ENCODE measurements at regions not wholly inside any gene's neighbourhood (a gene's known extent, or its start where the extent isn't known, plus 50 kb on each side); places are given as distances from the start of the nearest gene placed in this dataset.

DNA sequence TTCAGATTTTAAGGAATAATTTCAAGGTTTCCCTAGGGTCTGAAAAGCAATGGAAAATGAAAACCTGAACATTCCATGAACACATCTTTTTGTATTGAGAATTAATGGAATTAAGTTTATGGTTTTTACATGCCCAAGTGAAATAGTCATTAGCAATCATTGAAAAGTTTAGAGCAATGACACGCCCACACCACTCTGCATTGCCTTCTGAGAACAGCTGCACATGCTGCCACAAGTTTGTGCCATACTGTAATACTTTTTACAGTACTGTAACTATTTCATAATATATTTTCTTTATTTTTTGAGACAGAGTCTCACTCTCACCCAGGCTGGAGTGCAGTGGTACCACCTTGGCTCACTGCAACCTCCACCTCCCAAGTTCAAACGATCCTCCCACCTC lies 345.2 kb upstream of the PMFBP1 start:
- no peak overlapping the region for H3K4me3 ChIP-seq (replicated peaks in 1 of 2; ENCODE audit: low read depth in 2 of 2, low read length in 2 of 2)
- DNase-seq (ENCODE audit: low read depth in 2 of 2) = no peak
- TF ChIP-seq, protein P1, sequence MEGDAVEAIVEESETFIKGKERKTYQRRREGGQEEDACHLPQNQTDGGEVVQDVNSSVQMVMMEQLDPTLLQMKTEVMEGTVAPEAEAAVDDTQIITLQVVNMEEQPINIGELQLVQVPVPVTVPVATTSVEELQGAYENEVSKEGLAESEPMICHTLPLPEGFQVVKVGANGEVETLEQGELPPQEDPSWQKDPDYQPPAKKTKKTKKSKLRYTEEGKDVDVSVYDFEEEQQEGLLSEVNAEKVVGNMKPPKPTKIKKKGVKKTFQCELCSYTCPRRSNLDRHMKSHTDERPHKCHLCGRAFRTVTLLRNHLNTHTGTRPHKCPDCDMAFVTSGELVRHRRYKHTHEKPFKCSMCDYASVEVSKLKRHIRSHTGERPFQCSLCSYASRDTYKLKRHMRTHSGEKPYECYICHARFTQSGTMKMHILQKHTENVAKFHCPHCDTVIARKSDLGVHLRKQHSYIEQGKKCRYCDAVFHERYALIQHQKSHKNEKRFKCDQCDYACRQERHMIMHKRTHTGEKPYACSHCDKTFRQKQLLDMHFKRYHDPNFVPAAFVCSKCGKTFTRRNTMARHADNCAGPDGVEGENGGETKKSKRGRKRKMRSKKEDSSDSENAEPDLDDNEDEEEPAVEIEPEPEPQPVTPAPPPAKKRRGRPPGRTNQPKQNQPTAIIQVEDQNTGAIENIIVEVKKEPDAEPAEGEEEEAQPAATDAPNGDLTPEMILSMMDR (IDR thresholded peaks at IDR 0.05; ENCODE audit: low read depth, low read length) = no peak

DNA sequence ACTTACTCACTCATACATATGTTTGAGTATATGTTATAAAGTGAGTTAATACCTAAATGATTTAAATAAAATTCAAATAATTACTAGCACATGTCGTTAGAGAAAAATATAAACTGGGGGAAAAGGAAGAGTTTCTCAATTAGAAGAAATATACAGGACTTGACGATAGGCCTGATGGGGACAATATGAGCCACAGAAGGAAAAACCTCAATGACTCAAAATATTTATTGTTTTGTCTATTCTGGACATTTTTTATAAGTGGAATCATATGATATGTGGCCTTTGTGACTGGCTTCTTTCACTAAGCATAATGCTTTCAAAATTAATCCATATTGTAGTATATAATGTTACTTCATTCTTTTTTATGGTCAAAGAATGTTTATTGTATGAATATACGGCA lies 339.2 kb upstream of the PMFBP1 start:
- no peak for DNase-seq (ENCODE audit: low read depth in 2 of 2)
- TF ChIP-seq, protein P1 (IDR thresholded peaks at IDR 0.05; ENCODE audit: low read depth, low read length) = no peak
- no peak overlapping the region for H3K4me3 ChIP-seq (replicated peaks in 1 of 2; ENCODE audit: low read depth in 2 of 2, low read length in 2 of 2)

DNA sequence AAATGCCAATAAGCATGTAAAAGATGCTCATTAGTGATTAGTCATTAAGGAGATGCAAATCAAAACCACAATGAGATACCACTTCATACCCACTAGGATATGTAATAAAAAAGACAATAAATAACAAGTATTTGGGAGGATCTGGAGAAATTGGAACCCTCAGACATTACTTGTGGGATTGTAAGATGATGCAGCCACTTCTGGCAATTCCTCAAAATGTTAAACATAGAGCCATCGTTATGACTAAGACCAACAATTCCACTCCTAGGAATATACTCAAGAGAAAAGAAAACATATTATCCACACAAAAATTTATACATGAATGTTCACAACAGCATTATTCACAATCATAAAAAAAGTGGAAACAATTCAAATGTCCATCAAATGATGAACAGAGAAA lies 336.2 kb upstream of the PMFBP1 start:
- no peak overlapping the region for H3K4me3 ChIP-seq (replicated peaks in 1 of 2; ENCODE audit: low read depth in 2 of 2, low read length in 2 of 2)
- TF ChIP-seq, protein P1 (IDR thresholded peaks at IDR 0.05; ENCODE audit: low read depth, low read length) = no peak
- DNase-seq (ENCODE audit: low read depth in 2 of 2) = peak in 1 of 2 donors; percentile 65

DNA sequence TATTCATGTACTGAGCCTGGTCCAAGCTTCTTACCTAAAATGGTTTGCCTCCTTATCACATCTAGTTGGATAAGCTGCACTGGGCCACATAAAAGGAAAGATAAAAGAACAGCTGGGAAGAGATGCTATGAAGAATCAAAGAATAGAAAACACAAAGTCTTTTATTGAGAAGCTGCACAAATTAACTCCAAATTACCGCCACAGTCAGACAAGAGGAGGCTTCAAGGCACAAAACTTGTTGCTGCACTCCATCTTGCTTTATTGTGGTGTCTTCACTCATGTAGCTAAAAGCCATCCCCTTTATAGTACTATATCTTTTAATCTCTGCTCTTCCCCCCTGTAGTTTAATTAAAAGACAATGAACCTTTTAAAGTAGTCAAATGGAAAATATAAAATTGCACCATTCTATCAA lies 330.6 kb upstream of the PMFBP1 start:
- no peak for DNase-seq (ENCODE audit: low read depth in 2 of 2)

DNA sequence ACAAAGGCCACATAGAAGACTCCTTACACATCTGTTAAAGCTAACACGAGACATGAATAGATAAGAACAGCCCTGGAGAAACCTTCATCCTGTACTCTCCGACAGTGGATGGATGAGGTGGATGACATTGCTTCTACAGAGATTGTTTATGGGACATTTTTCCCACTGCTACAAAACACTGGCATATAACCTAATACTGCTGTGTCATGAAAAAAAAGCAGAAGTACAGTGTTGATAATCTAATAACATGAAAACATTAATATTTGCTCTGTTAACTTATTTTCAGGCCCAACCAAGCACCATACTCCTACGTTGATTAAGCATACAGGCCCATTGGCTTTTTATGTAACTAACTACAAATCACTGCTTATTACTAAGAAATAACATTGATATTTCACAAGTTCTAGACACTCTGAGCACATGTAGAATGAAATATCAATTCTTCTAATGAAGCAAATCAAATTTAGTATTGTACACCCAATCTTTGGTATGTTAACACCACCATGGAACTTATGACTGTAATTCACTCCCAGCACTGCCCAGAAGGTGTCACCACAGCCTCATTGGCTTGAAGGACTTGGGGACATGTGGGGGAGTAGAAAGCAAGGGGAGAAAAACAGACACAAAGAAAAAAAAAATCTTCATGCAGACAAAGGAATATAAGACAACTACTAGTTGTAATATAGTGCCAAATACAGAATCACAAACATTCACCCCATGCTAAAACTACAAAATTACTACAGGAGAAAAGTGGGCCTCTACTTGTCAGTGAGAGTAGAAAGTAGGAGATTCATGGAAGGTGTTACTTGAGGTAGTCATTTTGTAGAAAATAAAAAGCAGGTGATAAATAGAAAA lies 330.0 kb upstream of the PMFBP1 start:
- DNase-seq (ENCODE audit: low read depth in 2 of 2) = peak; percentile 88 to 89
- TF ChIP-seq, protein P1 (IDR thresholded peaks at IDR 0.05; ENCODE audit: low read depth, low read length) = peak; percentile 93
- no peak overlapping the region for H3K4me3 ChIP-seq (replicated peaks in 1 of 2; ENCODE audit: low read depth in 2 of 2, low read length in 2 of 2)

More for the DNA sequence above, 330.6 kb upstream of the PMFBP1 start:
- H3K4me3 ChIP-seq (replicated peaks in 1 of 2; ENCODE audit: low read depth in 2 of 2, low read length in 2 of 2) = no peak overlapping the region
- TF ChIP-seq, protein P1 (IDR thresholded peaks at IDR 0.05; ENCODE audit: low read depth, low read length) = no peak

DNA sequence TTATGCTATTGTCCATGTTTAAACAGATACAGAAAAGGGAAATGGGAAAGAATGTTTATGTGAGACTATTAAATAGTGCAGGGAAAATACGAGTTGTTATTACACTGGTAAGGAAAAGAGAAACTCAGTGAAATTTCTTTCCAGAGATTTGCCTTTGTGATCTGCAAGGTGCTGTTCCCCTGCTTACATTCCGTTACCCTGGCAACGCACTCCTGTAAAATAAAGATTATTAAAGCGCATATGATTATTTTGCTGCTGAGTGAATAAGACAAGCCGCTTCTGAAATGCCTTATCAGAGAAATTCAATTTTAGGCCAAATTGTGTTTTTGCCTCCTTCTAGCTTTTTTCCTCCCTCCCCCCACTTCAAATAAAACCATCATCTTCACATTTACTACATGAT lies 328.6 kb upstream of the PMFBP1 start:
- H3K4me3 ChIP-seq (replicated peaks in 1 of 2; ENCODE audit: low read depth in 2 of 2, low read length in 2 of 2) = no peak overlapping the region
- TF ChIP-seq, protein P1 (IDR thresholded peaks at IDR 0.05; ENCODE audit: low read depth, low read length) = no peak
- no peak for DNase-seq (ENCODE audit: low read depth in 2 of 2)

Data from cardiac fibroblast (primary cell).